Activated CD8-positive, alpha-beta memory T cell treated with anti-CD3 and anti-CD28 coated beads, Interleukin-2, amount 50 U/mL, for 24 hours (primary cell): ENCODE measurements at regions not wholly inside any gene's neighbourhood (a gene's known extent, or its start where the extent isn't known, plus 50 kb on each side); places are given as distances from the start of the nearest gene placed in this dataset.
"Not testable (repeated sequence)": the region's sequence is repeated elsewhere in the genome, so short reads cannot be mapped to it uniquely, and the experiment has no call there.

Experiments
- DNase-seq: peaks from one replicate; pipeline ENCODE4 v3.0.0-alpha.2; 2020; ENCODE audit errors: extremely low read depth

GRCh38 chr17:34472363-34472762, 107.0 kb upstream of the TMEM132E start:
- no peak for DNase-seq

- DNase-seq = not testable (repeated sequence)
These were observed 108.1 kb upstream of the TMEM132E start for GRCh38 chr17:34471278-34471677.

GRCh38 chr17:34465789-34466188, 102.8 kb upstream of the CCL1 start:
- no peak for DNase-seq

GRCh38 chr17:34464812-34465211, 101.8 kb upstream of the CCL1 start:
- no peak for DNase-seq

- no peak for DNase-seq
These were observed 95.2 kb upstream of the CCL1 start for GRCh38 chr17:34458266-34458665.

DNA sequence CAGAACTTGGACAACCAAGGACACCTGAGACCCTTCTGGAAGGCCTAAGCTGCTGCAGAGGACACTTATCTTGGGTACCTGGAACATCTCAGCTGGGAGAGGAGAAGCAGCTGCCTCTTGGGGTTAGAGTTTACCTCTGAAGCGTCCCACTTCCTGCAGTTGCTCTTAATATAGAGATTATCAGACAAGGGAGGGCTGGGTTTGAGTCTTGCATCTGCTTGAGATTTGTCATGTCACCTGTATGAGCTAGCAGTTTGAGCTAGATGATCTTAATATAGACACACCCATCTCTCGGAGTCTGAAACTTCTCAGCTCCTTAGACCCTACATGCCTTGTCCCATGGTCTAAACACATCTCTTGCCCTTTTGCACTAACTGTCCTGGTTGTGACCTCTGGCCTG, 93.1 kb upstream of the CCL1 start:
- no peak for DNase-seq

DNA sequence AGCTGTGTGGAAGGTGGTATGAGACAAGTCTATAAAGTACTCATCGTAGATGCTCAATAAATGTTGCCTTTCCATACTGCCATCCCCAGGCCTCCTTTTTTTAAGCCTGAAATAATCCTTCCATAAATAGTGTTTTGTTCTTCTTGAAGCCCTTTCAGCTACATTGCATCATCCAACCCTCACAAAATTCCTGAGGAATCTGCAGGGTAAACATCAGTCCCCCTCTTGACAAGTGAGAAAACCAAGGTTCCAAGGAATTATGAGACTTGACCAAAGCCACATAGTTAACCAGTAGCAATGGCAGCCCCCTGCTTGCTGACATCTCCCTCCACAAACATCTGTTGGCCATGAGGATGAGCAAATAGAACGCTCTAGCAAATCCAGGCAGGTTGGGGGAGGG, 89.7 kb upstream of the CCL1 start:
- DNase-seq = no peak

DNA sequence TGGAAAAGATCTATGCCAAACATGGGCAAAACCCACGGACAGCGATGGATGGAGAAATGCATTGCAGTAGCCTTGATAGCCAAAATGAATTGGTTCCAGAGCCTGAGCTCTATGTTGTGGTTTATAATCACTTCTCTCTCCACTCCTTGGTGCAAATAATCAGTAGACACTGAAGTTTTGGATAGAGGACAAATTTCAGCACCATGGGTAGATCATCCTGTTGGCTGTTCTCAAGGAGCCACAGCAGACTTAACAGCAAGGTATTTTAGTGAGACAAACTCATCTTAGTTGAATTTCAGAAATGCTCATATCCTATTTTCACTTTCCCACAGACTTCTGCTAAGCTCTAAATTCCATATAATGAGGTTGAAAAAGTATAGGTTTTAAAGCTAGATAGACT, 88.3 kb upstream of the CCL1 start:
- no peak for DNase-seq

DNA sequence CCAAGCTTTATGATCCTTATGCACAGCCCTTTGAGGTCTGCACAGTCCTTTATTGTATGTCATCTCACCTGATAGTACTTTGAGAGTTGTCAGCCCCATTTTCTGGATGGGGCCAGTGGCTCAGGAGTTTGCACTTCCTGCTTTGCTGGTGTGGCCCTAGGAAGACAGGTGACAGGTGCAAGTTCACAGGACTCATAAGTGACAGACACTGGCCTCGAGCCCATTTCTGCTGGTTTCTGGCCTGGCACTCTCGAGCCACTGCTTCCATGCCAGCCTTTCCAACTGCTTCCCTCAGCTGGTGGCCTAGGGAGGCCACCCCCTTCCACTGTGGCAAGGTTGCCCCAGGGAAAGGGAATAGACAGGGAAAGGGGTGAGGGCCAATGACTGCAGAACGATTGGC, 84.4 kb upstream of the CCL1 start:
- DNase-seq = no peak

DNA sequence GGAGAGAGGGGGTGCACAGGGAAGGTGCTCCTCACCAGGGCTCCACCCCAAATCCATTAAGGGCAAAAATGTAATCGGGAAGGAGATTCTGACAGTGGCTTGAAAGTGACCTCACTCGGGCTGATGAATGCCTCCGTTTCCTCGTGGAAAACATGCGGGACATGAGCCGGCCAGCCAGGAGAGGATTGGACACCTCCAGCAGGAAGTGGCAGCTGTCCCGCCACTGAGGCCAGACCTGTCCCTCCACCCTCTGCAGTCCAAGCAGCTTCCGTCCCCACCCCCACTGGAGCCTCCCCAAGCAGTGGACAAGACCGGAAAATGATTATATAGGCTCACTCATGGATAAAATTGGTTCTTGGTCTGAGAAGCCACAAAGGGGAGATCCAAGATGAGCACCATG, 82.1 kb upstream of the CCL1 start:
- DNase-seq = no peak

GRCh38 chr17:34443619-34444469, 80.8 kb upstream of the CCL1 start:
- no peak for DNase-seq

- no peak for DNase-seq
These were observed 79.5 kb upstream of the CCL1 start for GRCh38 chr17:34442387-34443111.

DNA sequence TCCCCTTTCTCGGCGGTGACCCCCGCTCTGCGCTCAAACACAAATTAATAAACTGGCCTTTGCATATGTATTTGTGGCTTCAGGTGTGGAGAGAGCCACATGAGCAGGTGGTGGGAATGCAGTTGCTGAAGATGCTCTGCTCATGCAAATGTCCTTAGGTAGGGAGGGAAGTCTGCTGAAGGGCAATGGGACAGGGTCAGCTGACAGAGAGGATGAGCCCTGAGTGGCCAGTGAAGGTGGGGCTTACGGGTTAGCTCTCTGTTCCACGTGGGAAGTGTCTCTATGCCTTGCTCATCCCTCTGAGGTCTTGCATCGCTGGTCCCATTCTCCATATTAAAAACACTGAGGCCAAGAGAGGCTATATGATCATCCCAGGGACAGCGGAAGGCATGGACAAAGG, 74.2 kb upstream of the CCL1 start:
- DNase-seq = no peak

- no peak for DNase-seq
These were observed 73.6 kb upstream of the CCL1 start for GRCh38 chr17:34436607-34437006.

- DNase-seq = no peak
These were observed 72.3 kb upstream of the CCL1 start for GRCh38 chr17:34435182-34435928.

DNA sequence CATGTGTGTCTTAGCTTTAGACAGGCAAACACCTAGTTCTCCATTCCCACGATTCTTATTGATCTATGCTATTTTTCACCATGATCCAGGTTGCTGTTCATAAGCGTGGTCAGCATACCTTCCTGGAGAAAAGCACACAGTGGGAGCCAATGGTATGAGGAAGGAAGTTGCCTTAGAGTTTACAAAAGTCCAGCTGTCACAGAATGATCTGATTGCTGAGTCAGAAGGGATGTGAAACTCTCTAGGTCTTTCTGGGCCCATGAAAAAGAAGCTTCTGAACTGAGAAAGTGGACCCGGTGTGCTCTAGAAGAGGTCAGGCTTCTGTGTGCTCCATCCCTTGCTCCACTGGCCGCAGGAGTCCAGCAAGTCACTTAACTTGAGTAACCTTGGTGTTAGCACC, 71.0 kb upstream of the CCL1 start:
- no peak for DNase-seq

GRCh38 chr17:34424814-34425491, 61.9 kb upstream of the CCL1 start:
- DNase-seq = no peak

- no peak for DNase-seq
These were observed 61.2 kb upstream of the CCL1 start for GRCh38 chr17:34423978-34424813.

DNA sequence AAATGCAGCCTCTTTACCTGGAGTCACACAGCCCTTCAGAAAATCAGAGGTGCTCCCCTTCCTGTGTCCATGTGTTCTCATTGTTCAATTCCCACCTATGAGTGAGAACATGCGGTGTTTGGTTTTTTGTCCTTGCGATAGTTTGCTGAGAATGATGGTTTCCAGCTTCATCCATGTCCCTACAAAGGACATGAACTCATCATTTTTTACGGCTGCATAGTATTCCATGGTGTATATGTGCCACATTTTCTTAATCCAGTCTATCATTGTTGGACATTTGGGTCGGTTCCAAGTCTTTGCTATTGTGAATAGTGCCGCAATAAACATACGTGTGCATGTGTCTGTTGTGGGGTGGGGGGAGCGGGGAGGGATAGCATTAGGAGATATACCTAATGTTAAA, 60.3 kb upstream of the CCL1 start:
- DNase-seq = not testable (repeated sequence)

DNA sequence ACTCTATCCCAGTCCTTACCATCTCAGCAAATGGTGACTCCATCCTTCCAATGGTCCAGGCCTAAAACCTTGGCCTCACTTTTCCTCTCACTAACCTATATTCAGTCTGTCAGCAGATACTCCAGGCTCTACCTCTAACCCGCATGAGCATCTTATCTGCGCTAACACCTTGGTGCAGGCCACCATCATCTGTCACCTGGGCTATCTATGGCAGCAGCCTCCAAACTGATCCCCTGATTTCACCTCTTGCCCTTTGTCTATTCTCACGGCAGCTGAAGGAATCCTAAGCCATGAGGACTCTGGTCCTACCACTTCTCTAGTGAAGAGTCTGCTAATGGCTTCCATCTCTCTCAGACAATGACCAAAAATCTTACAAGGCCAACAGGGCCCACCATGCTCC, 57.9 kb upstream of the CCL1 start:
- no peak for DNase-seq

DNA sequence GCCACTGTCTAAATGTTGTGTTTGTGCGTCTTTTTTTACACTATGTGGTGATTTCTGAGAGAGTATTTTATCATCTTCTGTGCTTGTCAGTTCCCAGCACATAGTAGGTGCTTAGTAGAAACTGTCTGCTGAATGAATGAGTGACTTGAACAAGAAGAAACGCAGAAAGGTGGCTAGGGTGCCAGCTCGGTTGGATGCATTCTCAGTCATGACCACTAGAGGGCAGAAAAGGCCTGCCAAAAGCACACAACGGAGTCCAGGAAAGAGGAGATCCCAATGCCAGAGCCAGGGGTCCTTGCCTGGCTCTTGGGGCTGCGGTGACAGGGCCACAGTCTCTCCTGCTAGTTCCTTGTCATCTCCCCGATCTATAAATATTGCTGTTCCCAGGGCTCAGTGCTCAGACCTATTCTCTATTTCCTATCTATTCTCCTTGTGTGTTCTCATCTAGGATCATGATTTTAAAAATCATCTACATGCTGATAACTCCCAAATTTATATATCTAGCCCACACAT, 57.3 kb upstream of the CCL1 start:
- DNase-seq = peak; percentile 33
